HL-60 (cell line): ENCODE measurements at regions not wholly inside any gene's neighbourhood (a gene's known extent, or its start where the extent isn't known, plus 50 kb on each side); places are given as distances from the start of the nearest gene placed in this dataset.

Source experiments
- DNase-seq, 2 experiments: peaks; one replicate each; pipeline ENCODE4 v3.0.0-alpha.2; 2010 to 2020; ENCODE audit warnings: low read depth in 1 of 2, low spot score in 1 of 2
- H3K27ac ChIP-seq: fragments of 250-450 bp; sonication (Bioruptor Pico); replicated peaks from 2 replicates; pipeline ENCODE4 v1.5.1; 2020; ENCODE audit warnings: mild to moderate bottlenecking, moderate library complexity
- H3K27me3 ChIP-seq: fragments of 250-450 bp; sonication (Bioruptor Pico); 2 replicates; pipeline ENCODE4 v1.5.1; 2021; ENCODE audit warnings: mild to moderate bottlenecking, moderate library complexity; ENCODE audit not compliant: insufficient read depth, poor library complexity, severe bottlenecking
- H3K4me3 ChIP-seq: replicated peaks from 2 replicates; pipeline ENCODE4 v1.5.1; 2011; ENCODE audit warnings: mild to moderate bottlenecking, control low read depth, low read length; ENCODE audit not compliant: insufficient read depth
- GABPA ChIP-seq: IDR thresholded peaks from 2 replicates; pipeline ENCODE4 v1.6.1; 2012; ENCODE audit warnings: low read depth
- POLR2AphosphoS5 ChIP-seq: IDR thresholded peaks from 2 replicates; pipeline ENCODE4 v1.6.1; 2012; ENCODE audit warnings: low read depth
- SPI1 ChIP-seq: IDR thresholded peaks from 2 replicates; pipeline ENCODE4 v1.6.1; 2012; ENCODE audit warnings: low read depth, mild to moderate bottlenecking, borderline replicate concordance
- TF ChIP-seq, protein P1 (sequence below): IDR thresholded peaks from 2 replicates; pipeline ENCODE4 v1.6.1; 2012; ENCODE audit warnings: low read depth; ENCODE audit not compliant: insufficient replicate concordance
- TF ChIP-seq, protein P2 (sequence below): IDR thresholded peaks from one replicate; pipeline ENCODE4 v1.5.1; 2011; ENCODE audit warnings: low read length, control low read depth, inconsistent platforms; ENCODE audit not compliant: insufficient read depth

DNA sequence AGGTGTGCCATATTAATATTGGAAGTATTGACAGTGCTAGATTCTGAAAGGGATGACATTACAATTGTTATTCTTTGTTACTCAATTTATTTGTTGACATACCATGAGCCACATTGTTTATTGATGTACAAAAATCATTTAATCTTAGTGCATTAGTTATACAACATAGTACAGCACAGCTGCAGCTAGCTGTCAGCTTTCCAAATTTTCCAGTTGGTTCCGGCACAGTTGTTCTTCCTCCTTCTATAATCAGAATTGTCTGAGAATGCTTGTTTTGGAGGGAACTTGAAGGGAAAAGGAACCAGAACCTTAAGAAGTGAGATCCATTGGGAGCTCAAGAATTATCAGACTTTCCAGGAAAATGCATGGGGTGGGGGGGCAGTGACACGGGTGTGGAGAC lies 281.4 kb downstream of the ZIC3 start:
- H3K4me3 ChIP-seq = no peak overlapping the region
- TF ChIP-seq GABPA (no peak), POLR2AphosphoS5 (no peak)
- H3K27me3 ChIP-seq = no peaks in the 10 kb centered on the region
- no peak overlapping the region for H3K27ac ChIP-seq
- no peak for DNase-seq

DNA sequence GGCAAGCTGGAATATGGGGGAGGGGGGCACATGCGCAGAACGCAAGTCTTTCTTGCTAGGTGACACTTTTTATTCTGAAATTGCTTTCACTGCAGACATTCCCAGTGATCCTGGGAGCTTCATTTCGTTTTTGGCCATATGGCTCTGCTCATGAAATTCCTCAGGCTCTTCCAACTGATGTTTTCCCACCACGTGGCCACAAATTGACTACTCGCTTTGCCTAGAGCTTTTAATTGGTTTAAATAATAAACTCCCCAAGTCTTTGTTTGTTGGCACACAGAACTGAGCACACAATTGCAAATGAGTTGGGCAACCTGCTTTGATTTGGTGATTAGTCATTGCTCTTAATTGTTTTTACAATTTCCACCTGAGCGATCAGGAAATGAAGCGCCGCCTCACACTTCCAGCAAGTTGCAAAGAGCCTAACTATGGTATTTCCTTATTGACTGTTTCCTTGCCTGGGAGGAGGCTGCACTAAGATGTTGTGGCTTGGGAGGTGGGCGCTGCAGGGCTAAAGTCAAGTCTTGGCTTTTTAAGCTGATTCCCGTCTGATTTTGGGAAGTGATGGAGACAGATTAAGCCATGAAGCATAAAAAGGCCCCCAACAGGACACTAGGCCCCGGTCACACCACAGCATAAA lies 282.5 kb downstream of the ZIC3 start:
- no peak overlapping the region for H3K4me3 ChIP-seq
- TF ChIP-seq, protein P1, sequence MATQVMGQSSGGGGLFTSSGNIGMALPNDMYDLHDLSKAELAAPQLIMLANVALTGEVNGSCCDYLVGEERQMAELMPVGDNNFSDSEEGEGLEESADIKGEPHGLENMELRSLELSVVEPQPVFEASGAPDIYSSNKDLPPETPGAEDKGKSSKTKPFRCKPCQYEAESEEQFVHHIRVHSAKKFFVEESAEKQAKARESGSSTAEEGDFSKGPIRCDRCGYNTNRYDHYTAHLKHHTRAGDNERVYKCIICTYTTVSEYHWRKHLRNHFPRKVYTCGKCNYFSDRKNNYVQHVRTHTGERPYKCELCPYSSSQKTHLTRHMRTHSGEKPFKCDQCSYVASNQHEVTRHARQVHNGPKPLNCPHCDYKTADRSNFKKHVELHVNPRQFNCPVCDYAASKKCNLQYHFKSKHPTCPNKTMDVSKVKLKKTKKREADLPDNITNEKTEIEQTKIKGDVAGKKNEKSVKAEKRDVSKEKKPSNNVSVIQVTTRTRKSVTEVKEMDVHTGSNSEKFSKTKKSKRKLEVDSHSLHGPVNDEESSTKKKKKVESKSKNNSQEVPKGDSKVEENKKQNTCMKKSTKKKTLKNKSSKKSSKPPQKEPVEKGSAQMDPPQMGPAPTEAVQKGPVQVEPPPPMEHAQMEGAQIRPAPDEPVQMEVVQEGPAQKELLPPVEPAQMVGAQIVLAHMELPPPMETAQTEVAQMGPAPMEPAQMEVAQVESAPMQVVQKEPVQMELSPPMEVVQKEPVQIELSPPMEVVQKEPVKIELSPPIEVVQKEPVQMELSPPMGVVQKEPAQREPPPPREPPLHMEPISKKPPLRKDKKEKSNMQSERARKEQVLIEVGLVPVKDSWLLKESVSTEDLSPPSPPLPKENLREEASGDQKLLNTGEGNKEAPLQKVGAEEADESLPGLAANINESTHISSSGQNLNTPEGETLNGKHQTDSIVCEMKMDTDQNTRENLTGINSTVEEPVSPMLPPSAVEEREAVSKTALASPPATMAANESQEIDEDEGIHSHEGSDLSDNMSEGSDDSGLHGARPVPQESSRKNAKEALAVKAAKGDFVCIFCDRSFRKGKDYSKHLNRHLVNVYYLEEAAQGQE = no peak
- H3K27me3 ChIP-seq = no peaks in the 10 kb centered on the region
- no peak overlapping the region for H3K27ac ChIP-seq
- DNase-seq = no peak

DNA sequence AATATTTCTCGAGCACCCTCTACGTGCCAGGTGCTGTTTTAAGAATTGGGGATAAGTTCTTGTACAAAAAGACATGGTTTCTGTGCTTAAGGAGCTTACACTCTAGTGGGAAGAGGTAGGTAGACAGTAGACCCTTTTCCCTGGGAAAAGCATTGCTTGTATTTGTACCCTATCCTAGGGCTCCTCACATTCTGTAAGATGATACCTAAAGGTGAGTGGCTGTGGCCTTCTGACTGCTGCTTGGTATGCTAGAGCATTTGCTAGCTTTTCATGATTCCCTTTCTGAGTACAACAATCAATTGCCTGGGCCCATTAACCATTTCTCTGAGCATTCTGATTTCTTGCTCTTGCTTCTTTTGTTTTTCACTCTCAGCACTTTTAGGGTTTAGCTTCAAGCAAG lies 286.6 kb downstream of the ZIC3 start:
- Histone ChIP-seq H3K27me3 (no peaks in the 10 kb centered on the region), H3K4me3 (no peak overlapping the region), H3K27ac (no peak overlapping the region)
- no peak for DNase-seq
- TF ChIP-seq POLR2AphosphoS5 (no peak), GABPA (no peak), SPI1 (no peak)
- TF ChIP-seq, protein P2, sequence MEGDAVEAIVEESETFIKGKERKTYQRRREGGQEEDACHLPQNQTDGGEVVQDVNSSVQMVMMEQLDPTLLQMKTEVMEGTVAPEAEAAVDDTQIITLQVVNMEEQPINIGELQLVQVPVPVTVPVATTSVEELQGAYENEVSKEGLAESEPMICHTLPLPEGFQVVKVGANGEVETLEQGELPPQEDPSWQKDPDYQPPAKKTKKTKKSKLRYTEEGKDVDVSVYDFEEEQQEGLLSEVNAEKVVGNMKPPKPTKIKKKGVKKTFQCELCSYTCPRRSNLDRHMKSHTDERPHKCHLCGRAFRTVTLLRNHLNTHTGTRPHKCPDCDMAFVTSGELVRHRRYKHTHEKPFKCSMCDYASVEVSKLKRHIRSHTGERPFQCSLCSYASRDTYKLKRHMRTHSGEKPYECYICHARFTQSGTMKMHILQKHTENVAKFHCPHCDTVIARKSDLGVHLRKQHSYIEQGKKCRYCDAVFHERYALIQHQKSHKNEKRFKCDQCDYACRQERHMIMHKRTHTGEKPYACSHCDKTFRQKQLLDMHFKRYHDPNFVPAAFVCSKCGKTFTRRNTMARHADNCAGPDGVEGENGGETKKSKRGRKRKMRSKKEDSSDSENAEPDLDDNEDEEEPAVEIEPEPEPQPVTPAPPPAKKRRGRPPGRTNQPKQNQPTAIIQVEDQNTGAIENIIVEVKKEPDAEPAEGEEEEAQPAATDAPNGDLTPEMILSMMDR = no peak
- TF ChIP-seq, protein P1 = no peak

DNA sequence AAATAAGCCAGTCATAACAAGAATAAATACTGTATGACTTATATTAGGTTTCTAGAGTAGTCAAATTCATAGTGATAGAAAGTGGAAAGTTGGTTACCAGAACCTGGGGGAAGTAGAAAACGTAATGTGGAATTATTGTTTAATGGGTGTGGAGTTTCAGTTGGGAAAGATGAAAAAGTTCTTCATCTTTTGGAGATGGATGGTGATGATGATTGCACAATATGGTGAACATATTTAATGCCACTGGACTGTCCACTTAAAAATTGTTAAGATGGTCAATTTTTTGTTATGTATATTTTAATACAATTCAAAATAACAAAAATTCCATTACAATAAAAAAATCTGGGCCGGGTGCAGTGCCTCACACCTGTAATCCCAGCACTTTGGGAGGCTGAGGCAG lies 289.6 kb downstream of the ZIC3 start:
- no peak for DNase-seq
- TF ChIP-seq, protein P1 = no peak
- TF ChIP-seq GABPA (no peak), SPI1 (no peak), POLR2AphosphoS5 (no peak)
- TF ChIP-seq, protein P2 = no peak
- H3K4me3 ChIP-seq = no peak overlapping the region
- H3K27ac ChIP-seq = no peak overlapping the region
- H3K27me3 ChIP-seq = no peaks in the 10 kb centered on the region
